Activated T-cell treated with anti-CD3 and anti-CD28 coated beads for 24 hours (primary cell): ENCODE measurements at regions not wholly inside any gene's neighbourhood (a gene's known extent, or its start where the extent isn't known, plus 50 kb on each side); places are given as distances from the start of the nearest gene placed in this dataset.

Source experiments
- DNase-seq: peaks from one replicate; pipeline ENCODE4 v3.0.0-alpha.2; 2020; ENCODE audit warnings: low read depth

DNA sequence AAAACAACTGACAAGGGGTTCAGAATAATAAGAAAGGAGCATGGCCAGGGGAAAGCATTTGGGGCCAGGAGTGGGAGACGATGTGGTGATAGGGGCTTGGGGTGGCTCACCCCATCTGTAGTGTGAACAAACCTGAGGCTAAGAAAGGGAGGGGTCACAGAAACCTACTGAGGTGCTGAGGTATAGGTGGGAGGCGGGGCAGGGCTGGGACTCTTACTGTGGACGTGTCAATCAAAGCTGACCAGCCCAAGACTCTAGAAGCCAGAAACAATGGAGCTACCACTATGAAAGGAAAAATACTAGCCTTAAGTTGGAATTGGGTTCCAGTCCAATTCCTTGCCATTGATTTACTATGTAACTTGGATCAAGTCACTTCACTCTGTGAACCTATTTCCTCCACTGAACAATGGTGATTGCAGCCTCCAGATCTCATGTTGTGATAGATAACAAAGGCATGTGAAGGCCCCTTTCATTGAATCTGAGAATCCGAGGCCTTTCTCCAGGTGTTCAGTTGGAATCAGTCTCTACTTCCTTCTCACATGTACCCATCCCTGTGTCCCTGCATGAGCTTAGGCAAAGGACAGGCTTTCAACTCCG lies 260.9 kb upstream of the HES1 start:
- no peak for DNase-seq

DNA sequence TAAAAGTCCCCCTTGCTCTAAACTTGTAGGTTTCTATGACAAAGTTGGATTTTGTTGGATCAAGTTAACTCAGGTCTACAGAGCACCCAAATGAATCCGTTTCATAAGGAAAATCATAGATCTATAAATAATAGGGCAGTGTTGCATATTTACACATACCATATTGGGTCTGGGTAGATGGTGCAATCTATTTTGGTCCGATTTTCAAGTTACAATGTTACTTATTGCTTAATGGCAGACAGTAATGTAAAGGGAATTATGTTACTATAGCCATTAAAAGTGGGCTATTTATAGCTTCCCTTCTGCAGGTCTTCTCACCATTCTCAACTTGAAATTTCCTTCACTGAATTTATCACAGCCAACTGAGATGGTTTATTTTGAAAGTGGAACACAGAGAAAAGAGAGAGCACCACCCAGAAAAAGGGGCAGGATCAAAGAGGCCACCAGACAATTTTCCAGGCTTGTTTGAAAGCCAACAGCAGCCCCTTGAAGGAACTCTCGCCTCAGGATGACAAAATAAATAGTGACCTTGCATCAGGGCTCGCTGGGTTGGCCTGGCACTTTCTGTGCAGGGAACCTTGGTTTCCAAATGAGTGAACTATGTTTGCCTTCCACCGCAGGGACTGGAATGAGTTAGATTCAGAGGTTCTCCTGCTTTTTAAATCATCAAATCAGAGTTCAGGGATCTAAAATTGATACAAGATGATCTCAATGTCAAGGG lies 260.2 kb upstream of the HES1 start:
- DNase-seq: no peak

DNA sequence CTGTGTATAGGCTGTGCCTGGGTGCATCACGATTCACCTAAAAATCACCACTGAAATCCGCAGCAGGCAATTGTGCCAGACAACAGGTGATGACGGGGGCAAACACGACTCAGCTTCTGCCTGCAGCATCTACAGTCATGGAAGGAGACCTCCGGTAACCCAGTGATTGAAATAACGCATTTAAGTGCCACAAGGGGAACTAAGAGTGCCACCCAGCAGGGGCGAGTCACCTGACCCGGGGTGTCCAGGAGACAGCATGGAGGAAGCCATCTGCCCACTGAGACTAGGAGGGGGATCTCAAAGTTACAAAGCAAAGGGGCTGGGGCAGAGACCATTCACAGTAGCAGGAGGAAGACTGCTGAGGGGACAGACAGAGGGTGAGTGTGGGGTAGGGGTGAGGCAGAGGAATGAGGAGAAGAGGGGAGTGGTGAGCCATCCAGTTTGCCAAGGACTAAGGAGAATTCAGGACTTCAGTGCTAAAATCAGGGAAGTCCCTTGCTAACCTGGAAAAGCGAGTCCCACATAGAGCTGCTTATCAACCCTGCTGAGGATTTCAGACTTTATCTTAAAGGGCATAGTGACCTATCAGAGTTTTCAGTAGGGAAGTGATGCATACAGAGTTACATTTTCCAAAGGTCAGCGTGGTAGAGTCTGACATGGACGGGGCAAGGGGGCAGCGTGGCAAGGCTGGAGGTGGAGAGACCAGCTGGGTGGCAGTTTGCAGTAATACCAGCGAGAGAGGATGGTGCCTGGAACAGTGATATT lies 256.7 kb upstream of the HES1 start:
- DNase-seq: no peak

DNA sequence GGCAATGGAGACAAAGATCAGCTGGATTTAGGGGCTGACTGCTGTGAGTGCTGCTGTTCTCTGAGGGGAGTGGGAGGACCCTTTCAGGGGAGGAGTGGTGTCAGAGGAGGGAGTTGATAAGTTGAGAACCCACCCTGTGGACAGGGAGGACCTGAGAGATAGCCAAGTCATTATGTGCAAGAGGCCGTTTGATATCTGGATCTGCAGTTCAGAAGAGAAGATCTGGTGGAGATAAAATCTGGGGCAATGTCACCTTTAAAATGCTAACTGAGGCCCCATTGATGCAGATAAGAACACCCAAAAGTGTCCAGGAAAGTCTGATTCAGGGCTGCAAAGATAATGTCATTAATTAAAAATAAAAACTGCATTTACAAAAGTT lies 256.1 kb upstream of the HES1 start:
- no peak for DNase-seq

DNA sequence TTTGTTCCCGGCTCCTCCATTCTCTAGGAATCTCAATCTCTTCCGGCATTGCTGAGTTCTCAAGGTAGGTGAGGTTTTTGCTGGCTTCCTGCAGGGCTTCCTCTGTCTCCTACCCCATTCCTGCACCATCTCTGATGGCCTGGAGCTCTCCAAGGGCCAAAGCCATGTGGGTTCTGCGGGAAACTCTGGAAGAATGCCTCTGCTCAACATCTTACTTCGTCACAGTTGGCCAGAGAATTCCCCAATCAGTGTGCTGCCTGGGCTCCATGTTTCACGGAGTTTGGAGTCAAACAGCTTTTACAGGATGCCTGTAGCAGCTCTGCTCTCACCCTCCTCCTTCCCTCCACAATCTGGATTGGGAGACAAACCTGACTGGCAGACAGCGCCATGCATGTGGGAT lies 253.9 kb upstream of the HES1 start:
- DNase-seq: no peak

DNA sequence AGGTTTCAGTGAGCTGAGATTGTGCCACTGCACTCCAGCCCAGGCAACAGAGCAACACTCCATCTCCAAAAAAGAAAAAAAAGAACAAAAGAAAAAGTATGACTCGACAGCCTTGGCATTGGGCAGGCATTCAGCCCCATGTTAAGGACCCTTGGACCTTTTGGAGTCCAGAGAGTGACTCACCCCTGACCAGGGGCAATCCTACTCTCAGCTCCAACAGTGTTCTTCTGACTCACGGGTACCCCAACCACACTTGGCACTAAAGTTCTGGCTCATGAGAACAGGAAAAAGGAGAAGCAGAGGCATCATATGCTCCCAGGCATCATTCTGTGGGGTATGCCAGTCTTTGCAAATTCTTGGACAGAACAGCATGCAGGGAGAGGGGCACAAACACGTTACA lies 252.4 kb upstream of the HES1 start:
- DNase-seq: no peak

DNA sequence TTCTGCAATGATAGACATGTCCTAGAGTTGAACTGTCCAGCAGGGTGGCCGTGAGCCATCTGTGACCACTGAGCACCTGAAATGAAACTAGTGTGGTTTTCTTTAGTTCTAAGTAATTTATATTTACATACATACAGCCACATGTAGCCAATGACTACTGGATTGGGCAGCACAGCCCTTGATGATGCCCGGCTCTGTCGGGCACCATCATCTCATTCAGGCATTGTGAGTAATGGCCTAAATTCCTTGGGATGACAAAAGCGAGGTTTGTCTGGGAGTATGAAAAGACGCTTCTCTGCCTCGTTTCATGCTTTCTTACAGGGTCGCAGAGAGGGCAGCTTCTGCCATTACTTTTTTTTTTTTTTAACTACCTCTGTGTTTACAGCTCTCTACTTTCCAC lies 251.9 kb upstream of the HES1 start:
- DNase-seq: no peak

DNA sequence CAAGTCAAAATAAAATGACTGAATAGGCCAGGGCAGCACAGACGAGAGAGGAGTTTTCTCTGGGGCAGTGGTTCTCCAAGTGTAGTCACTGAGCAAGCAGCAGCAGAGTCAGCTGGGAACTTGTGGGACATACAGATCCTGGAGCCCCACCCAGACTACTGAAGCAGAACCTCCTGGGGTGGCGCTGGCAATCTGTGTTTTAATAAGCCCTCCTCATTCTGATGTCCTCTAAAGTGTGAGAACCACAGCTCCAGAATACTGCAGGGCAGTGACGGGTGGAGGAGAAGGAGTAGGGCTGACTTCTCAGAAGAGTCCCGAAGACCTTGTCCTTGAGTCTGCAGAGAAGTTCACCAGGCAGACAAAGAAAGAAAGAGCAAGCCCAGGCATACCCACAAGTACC lies 251.3 kb upstream of the HES1 start:
- no peak for DNase-seq

DNA sequence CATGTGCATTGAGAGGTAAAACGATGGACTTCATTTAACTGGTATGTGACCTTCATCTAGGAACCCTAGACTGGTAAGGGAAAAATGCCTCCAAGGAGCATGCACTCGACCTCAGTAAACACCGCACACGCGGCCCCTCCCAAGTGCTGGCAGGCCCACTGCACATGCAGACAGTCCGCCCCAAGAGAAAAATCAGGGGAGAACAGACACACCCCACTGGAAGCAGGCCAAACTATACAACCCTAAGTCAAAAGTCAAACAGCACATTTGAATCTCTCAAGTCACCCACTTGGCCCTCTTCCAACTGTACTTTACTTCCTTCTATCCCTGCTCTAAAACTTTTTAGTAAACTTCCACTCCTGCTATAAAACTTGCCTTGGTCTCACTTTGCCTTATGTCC lies 250.1 kb upstream of the HES1 start:
- DNase-seq: no peak

DNA sequence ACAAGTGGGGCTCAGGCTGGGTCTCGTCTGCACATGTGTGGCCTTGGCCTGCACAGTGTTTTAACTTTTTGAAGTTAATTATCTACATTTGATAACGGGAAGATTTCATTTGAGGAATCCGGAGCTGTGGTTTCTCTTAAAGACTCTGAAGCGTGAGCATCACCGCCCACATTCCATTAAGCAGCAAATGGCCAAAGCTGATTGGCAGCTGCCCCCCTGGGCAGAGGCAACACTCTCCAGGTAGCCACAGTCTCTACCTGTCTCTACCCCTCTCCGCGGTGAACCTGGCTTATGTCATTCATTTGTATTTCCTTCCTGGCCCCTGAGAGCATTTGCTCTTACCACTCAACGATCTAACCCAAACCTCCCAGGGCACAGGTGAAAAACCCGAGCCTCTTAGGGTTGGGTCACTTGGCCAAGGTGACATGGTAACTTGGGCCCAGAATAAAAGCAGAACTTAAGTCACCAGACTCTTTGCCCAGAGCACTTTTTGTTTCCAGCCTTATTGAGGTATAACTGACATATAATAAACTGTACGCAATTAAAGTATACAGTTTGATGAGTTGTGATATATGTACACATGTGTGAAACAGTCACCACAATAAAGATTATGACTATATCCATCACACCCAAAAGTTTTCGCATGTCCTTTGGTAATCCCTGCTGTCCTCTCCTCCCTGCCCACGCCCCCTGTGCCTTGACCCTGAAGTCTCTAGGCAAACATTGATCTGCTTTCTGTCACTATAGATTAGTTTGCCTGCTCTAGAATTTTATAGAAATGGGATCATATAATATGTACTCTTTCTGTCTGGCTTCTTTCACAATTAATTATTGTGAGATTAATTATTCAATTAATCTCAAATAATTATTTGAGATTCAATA lies 245.7 kb upstream of the HES1 start:
- no peak for DNase-seq

DNA sequence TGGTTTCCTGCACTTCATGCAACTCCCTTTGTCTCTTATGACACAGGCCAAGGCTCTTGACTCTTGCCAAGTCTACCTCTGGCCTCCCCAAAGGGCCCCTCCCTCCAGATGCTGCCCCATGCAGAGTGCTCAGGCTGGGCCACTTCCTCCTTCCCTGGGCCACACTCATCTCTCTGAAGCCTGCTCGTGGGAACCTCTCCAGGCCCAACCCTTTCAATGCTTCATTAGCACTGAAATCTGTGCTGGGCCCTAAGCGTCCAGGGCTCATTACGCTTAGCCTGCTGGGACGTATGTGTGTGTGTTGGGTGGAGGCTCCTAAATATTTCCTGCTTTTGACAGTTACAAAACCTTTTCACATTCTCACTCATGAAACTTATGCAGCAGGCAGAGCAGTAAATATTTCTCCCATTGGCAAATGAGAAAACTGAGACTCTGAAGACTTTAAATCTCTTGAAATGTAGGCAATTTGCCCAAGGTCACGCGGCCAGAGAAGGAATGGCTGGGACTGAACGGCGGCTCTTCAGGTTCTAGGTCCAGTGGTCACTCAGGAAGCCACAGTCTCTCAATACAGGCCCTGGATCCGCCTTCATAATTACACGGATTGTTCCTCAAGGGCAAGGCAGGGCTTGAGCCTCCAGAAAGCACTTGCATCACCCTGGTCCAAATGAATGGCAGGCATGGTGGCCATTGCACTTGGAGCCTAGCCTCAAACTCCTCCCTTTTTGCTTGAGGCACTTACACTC lies 241.7 kb upstream of the HES1 start:
- DNase-seq: no peak

DNA sequence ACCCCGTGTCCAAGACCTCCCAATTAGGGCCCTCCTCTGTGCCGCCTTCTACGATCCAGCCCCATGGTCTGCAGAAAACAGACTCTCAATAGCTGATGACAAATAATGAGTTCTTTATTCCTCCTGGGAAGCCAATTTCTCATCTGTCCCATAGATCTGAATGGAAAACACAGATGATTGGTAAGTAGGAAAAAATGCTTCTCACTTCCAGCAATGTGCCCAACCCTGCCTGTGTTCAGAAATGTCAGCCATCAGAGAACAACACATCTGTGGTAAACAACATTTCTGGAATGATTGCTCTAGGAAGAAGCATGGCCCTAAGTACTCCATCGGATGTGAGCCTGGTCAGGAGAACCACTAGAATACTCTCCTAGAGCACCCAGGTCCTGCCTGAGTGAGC lies 240.5 kb upstream of the HES1 start:
- DNase-seq: no peak

DNA sequence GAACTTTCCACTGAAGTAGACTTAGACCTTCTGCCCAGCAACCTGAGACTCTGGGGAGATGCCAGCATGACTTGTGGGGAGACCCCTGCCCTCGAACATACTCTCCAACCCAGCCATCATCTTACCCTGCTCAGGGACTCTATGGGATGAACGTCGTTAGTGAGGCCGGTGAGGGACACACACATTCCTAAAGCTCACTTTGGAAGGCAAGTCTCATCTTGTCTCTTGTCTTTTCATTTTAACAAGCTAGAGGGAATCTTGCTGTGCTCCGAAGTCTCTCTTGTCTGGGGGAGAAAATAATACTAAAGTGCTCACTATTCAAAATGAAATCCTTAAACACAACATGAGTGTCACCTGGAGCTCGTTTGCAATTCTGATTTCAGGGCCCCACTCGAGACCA lies 239.5 kb upstream of the HES1 start:
- DNase-seq: no peak

DNA sequence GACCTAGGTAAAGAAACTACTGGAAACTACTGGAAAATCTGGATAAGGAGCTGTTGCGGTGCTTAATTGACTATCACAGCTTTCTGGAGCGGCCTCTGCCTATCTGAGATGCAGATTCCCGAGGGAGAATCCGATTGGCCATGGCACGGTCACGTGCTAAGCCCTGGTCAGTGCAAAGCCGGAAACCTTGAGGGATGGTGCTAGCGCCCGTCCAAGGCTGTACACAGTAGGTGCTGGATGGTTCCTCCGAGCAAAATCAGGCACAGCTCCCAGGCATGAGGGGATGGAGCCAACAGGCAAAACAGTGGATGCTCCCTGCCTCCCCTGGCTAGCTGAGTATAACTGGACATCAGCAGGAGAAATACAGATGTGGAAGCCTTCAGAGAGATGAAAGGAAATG lies 238.7 kb upstream of the HES1 start:
- DNase-seq: no peak

DNA sequence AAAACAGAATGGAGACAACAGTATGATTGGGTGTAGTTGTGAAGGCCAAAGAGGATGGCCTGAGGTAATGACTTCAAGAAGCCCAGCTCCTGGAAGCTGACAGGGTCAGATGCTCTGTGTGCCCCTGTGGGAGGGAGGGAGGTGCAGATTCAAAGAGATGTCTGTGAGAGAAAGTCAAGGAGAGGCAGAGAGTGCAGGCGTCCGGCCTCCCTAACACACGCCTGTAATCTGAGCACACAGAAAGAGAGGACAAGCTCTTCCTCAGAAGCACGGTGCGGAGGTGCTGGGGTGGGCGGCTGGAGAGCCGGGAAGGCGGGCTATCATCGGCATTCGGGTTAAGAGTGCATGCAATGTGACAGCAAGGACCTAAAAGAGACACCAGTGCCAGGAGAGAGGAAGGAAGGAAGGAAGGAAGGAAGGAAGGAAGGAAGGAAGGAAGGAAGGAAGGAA lies 238.2 kb upstream of the HES1 start:
- DNase-seq: no peak

DNA sequence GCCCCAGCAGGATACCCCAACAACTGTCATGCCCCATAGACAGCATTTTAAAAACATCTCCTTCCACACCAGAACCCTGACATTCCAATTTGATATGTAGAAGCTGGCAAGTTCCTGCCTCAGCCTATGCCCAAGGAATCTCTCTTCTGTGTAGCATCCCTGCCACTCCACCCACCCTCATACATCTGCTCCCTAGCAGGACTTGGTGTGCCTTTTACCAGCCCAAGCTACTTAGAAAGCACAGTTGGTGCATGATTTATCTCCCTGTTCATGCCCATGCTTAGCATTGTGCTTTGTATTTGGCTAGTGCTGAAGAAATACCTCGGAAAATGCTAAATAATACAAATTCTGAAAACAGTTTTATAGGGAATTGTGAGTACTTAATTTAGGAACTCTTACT lies 236.9 kb upstream of the HES1 start:
- no peak for DNase-seq

DNA sequence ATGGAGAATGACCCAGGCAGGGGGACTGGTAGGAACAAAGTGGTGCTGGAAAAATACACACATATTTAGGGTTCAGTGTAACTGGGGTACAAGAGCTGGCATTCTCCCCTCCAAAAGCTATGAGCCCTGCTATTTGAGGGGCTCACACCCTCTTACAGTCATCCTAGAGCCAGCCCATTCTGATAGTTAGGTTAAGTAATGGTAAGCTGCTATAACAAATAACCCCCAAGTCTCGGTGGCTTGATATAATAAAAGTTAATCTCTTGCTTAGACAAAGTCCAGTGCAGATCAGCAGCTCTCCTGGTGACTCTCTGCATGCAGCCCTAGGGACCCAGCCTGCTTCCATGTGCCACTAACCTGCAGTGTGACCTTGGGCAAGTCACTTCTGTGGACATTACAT lies 234.9 kb upstream of the HES1 start:
- DNase-seq: no peak

DNA sequence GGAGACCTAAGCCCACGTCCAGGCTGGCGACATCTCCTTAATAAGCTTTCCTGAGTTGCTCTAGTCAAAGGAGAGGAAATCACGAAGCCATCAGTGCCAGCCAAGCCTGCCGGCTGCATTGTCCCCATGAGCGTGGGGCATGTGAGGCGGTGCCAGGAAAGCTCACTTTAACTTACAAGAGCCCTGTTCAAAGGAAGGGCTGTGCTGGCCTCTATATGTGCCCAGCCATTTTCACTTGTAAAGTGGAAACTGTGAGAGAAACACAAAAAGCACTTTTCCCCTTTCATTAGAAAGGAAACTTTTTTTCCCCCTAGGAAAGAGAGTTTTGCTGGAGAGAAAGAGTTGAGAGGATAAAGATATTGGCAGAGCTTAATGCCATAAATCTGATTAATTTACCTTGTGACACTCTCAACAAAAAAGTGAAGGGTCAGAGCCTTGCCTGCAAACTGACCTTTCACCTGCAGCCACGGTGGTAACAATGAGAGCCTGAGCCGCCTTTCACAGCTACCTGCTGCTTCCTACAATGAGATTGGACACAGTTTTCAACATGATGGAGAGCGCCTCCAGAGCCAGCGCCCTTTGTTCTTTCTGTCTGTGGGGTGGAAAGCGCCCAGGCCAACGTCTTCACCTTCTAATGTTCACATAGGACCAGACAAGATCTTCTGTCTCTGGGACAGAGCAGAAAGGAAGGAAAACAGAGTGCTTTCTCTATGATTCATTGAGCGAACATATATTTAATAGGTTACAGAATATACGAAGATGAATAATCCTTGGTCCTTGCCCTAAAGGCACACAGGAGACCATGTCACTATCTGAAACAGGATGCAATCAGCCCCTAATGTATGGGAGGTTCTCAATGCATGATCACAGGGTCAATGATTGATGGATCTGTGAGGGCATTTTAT lies 233.1 kb upstream of the HES1 start:
- DNase-seq: no peak

DNA sequence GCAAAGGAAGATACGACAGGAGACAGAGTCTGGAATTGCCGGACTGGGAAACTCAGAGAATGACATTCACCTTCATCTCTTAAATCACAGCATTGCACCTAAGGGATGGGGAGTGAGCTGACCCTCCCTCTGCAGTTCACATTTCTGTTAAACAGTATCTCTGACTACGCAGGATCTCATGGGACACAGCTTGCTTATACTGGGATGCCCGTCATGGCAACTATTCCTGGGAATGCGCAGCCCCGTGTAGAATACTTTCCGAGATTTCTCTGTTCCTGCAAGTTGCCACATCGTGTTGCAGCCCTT lies 232.5 kb upstream of the HES1 start:
- DNase-seq: no peak

DNA sequence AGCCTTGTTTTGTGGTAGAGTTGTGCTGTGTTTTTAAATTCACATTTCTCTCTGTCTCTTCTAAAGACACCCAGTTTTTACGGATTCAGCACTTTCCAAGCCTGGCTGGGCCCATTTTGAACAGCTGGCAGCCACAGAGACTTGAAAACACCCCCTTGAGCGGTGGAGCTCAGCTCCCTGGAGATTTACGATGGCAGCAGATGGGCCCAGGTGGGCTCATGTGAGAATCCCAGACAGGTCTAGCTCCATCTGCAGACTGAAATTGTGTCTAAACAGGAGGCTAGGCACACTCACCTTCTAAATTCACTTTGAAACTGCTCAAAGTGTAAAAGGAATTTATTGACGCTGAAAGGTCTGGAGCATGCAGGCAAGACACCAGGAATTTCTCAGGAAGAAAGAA lies 232.0 kb upstream of the HES1 start:
- no peak for DNase-seq
